ENCODE measurements at regions not wholly inside any gene's neighbourhood (a gene's known extent, or its start where the extent isn't known, plus 50 kb on each side); places are given as distances from the start of the nearest gene placed in this dataset.

GRCh38 chr11:92276773-92277172 is 52.2 kb downstream of the FAT3 start:
- no peak for DNase-seq (ENCODE audit: low spot score)

GRCh38 chr11:92277871-92278270 is 53.3 kb downstream of the FAT3 start:
- no peak for DNase-seq (ENCODE audit: low spot score)

GRCh38 chr11:92278791-92279433 is 54.3 kb downstream of the FAT3 start:
- DNase-seq (ENCODE audit: low spot score): no peak

GRCh38 chr11:92284107-92284506 is 59.5 kb downstream of the FAT3 start:
- DNase-seq (ENCODE audit: low spot score): no peak

- DNase-seq (ENCODE audit: low spot score): no peak
Measured at GRCh38 chr11:92284558-92284957, 59.9 kb downstream of the FAT3 start.

- DNase-seq (ENCODE audit: low spot score): no peak
Measured at GRCh38 chr11:92285776-92286175, 61.2 kb downstream of the FAT3 start.

GRCh38 chr11:92286709-92287108 is 62.1 kb downstream of the FAT3 start:
- DNase-seq (ENCODE audit: low spot score): no peak

GRCh38 chr11:92295175-92296137 is 70.8 kb downstream of the FAT3 start:
- no peak for DNase-seq (ENCODE audit: low spot score)

- DNase-seq (ENCODE audit: low spot score): no peak
Measured at GRCh38 chr11:92296138-92296515, 71.5 kb downstream of the FAT3 start.

- no peak for DNase-seq (ENCODE audit: low spot score)
Measured at GRCh38 chr11:92297567-92298553, 73.2 kb downstream of the FAT3 start.

- DNase-seq (ENCODE audit: low spot score): no peak
Measured at GRCh38 chr11:92300876-92301275, 76.3 kb downstream of the FAT3 start.

- DNase-seq (ENCODE audit: low spot score): no peak
Measured at GRCh38 chr11:92302770-92303169, 78.2 kb downstream of the FAT3 start.

GRCh38 chr11:92304271-92304670 is 79.7 kb downstream of the FAT3 start:
- DNase-seq (ENCODE audit: low spot score): no peak

GRCh38 chr11:92306966-92307510 is 82.4 kb downstream of the FAT3 start:
- DNase-seq (ENCODE audit: low spot score): no peak

GRCh38 chr11:92308366-92308765 is 83.7 kb downstream of the FAT3 start:
- no peak for DNase-seq (ENCODE audit: low spot score)

- DNase-seq (ENCODE audit: low spot score): no peak
Measured at GRCh38 chr11:92311616-92312449, 87.2 kb downstream of the FAT3 start.

- no peak for DNase-seq (ENCODE audit: low spot score)
Measured at GRCh38 chr11:92313784-92314183, 89.2 kb downstream of the FAT3 start.

GRCh38 chr11:92314499-92314898 is 89.9 kb downstream of the FAT3 start:
- no peak for DNase-seq (ENCODE audit: low spot score)

- no peak for DNase-seq (ENCODE audit: low spot score)
Measured at GRCh38 chr11:92316106-92316809, 91.6 kb downstream of the FAT3 start.

GRCh38 chr11:92317222-92317621 is 92.6 kb downstream of the FAT3 start:
- no peak for DNase-seq (ENCODE audit: low spot score)

Measured in RKO (cell line).